Keratinocyte (primary cell): ENCODE measurements at regions not wholly inside any gene's neighbourhood (a gene's known extent, or its start where the extent isn't known, plus 50 kb on each side); places are given as distances from the start of the nearest gene placed in this dataset.

Source experiments
- DNase-seq: peaks from one replicate; pipeline ENCODE4 v3.0.0-alpha.2; 2011; ENCODE audit warnings: low read depth, missing footprints, low spot score
- FAIRE-seq: peaks from 2 replicates; lab custom pipeline; 2011; peaks lifted over from hg19 to GRCh38; lab: Jason Lieb, UNC
- H2AFZ ChIP-seq: 2 replicates; pipeline ENCODE4 v1.6.0; 2012; ENCODE audit warnings: low read length, control low read depth, inconsistent platforms; ENCODE audit not compliant: control insufficient read depth
- H3K27ac ChIP-seq: 2 replicates; pipeline ENCODE4 v1.5.1; 2011; ENCODE audit warnings: low read length; ENCODE audit not compliant: control insufficient read depth, insufficient read depth
- H3K27me3 ChIP-seq: 3 replicates; pipeline ENCODE4 v1.6.0; 2011; ENCODE audit warnings: low read length; ENCODE audit not compliant: control insufficient read depth, insufficient read depth; ENCODE audit errors: extremely low read depth
- H3K36me3 ChIP-seq, 2 experiments: 2 replicates in 1 of 2; 3 replicates in 1 of 2; pipeline ENCODE4 v1.5.1; 2011; ENCODE audit warnings: low read length in 2 of 2, mild to moderate bottlenecking in 1 of 2; ENCODE audit not compliant: control insufficient read depth in 2 of 2, insufficient read depth in 2 of 2; ENCODE audit errors: extremely low read depth in 1 of 2
- H3K4me1 ChIP-seq: 3 replicates; pipeline ENCODE4 v1.5.1; 2011; ENCODE audit warnings: low read length; ENCODE audit not compliant: control insufficient read depth, insufficient read depth; ENCODE audit errors: extremely low read depth
- H3K4me2 ChIP-seq: 3 replicates; pipeline ENCODE4 v1.6.0; 2011; ENCODE audit warnings: low read depth, low read length; ENCODE audit not compliant: control insufficient read depth, insufficient read depth; ENCODE audit errors: extremely low read depth
- H3K4me3 ChIP-seq, 3 experiments: fragments of 200-600 bp in 1 of 3; sonication (generic) in 1 of 3; 2 replicates in 2 of 3; 3 replicates in 1 of 3; pipeline ENCODE4 v1.5.1; 2011 to 2016; ENCODE audit warnings: low read length in 3 of 3, mild to moderate bottlenecking in 3 of 3, control low read depth in 2 of 3, inconsistent platforms in 1 of 3, low read depth in 1 of 3, mixed read lengths in 1 of 3, mixed run types in 1 of 3, moderate library complexity in 1 of 3; ENCODE audit not compliant: control insufficient read depth in 2 of 3, insufficient read depth in 2 of 3; ENCODE audit errors: extremely low read depth in 1 of 3
- H3K79me2 ChIP-seq: 2 replicates; pipeline ENCODE4 v1.6.0; 2012; ENCODE audit warnings: low read length; ENCODE audit not compliant: control insufficient read depth, insufficient read depth
- H3K9ac ChIP-seq: 3 replicates; pipeline ENCODE4 v1.6.0; 2011; ENCODE audit warnings: low read length; ENCODE audit not compliant: control insufficient read depth, insufficient read depth; ENCODE audit errors: extremely low read depth
- H3K9me1 ChIP-seq: 3 replicates; pipeline ENCODE4 v1.6.0; 2011; ENCODE audit warnings: low read length; ENCODE audit not compliant: control insufficient read depth, insufficient read depth; ENCODE audit errors: extremely low read depth
- H3K9me3 ChIP-seq: 2 replicates; pipeline ENCODE4 v1.5.1; 2012; ENCODE audit warnings: low read depth, low read length; ENCODE audit not compliant: control insufficient read depth
- H4K20me1 ChIP-seq: 3 replicates; pipeline ENCODE4 v1.6.0; 2011; ENCODE audit warnings: low read length; ENCODE audit not compliant: control insufficient read depth, insufficient read depth; ENCODE audit errors: extremely low read depth
- EZH2 ChIP-seq: IDR thresholded peaks from one replicate; pipeline ENCODE4 v1.6.1; 2012; ENCODE audit warnings: inconsistent platforms, mild to moderate bottlenecking, low read length, moderate library complexity
- dilution Hi-C: fragments of 300-500 bp; cut with MboI; formaldehyde crosslinking; loops from one replicate; pipeline ENCODE4 v1.7.0; 2020; ENCODE audit warnings: low sequenced_read_pairs; ENCODE audit not compliant: extremely low pct_ligation_motif_present
- TF ChIP-seq, protein P1 (sequence below), 3 experiments: IDR thresholded peaks in 1 of 3; conservative IDR thresholded peaks in 1 of 3; optimal IDR thresholded peaks in 1 of 3; 2 replicates in 2 of 3; 3 replicates in 1 of 3; pipeline versions ENCODE3 to v1.5.1; 2011; ENCODE audit warnings: low read length in 3 of 3, mild to moderate bottlenecking in 3 of 3, moderate library complexity in 2 of 3, control low read depth in 1 of 3, inconsistent platforms in 1 of 3; ENCODE audit not compliant: insufficient read depth in 2 of 3; ENCODE audit errors: extremely low read depth in 1 of 3

DNA sequence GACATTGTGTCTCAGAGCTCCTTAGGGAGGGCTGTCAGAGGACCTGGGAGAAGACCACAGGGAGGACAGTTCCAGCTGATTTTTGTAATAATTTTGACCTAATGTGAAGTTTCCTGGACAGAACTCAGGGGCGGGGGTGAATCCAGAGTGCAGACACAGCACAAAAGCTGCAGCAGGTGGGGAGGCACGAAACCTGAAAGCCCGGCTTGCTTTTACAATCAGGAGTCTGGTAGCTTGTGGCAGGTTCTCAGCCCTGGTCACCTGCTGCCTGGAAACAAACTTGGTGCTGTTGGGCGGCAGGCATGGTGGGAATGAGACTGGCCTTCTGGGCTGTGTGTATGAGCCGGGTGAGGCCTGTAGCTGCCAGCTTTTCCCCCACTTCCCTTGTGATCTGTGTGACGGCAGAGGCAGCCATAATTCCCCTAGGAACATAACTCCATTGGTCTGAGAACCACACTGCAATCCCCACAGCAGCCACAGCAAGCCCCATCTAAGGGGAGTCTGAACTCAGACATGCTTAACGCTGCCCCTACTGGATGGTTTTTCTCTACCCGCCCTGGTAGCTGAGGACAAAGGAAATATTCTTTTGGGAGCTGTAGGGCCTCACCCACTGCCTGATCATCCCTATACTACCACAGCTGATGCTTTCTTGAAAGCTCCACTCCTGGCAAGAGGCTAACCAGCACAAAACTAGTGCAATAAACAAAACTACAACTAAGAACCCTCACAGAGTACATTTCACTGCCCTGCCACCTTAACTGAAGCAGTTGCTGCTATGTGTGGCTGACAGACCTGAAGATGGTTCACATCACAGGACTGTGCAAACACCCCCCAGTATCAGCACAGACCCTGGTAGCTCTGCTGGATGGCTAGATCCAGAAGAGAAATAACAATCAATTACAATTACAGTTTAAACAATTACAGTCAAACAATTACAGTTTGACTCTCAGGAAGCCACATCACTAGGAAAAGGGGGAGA is 1055.1 kb upstream of the GJE1 start:
- H3K4me2 ChIP-seq, result no peak overlapping the region
- no peak overlapping the region for H3K9ac ChIP-seq
- FAIRE-seq, result no peak
- no peak for TF ChIP-seq EZH2
- TF ChIP-seq, protein P1, sequence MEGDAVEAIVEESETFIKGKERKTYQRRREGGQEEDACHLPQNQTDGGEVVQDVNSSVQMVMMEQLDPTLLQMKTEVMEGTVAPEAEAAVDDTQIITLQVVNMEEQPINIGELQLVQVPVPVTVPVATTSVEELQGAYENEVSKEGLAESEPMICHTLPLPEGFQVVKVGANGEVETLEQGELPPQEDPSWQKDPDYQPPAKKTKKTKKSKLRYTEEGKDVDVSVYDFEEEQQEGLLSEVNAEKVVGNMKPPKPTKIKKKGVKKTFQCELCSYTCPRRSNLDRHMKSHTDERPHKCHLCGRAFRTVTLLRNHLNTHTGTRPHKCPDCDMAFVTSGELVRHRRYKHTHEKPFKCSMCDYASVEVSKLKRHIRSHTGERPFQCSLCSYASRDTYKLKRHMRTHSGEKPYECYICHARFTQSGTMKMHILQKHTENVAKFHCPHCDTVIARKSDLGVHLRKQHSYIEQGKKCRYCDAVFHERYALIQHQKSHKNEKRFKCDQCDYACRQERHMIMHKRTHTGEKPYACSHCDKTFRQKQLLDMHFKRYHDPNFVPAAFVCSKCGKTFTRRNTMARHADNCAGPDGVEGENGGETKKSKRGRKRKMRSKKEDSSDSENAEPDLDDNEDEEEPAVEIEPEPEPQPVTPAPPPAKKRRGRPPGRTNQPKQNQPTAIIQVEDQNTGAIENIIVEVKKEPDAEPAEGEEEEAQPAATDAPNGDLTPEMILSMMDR (optimal IDR thresholded peaks at IDR 0.05 in 1 of 3, IDR thresholded peaks at IDR 0.05 in 1 of 3, conservative IDR thresholded peaks at IDR 0.05 in 1 of 3; ENCODE audit: extremely low read depth in 1 of 3, insufficient read depth in 2 of 3, low read length in 3 of 3), result peak; percentile 43 to 52 (median 47)
- no peak for DNase-seq
- no peaks in the 10 kb centered on the region for H4K20me1 ChIP-seq
- no peaks in the 10 kb centered on the region for H3K36me3 ChIP-seq
- H3K4me1 ChIP-seq, result no peaks in the 10 kb centered on the region
- H3K27ac ChIP-seq, result no peak overlapping the region
- H3K9me3 ChIP-seq, result no peaks in the 10 kb centered on the region
- dilution Hi-C loops, result no loop called here
- H3K27me3 ChIP-seq, result no peaks in the 10 kb centered on the region
- H2AFZ ChIP-seq, result no peak overlapping the region
- no peaks in the 10 kb centered on the region for H3K9me1 ChIP-seq
- no peaks in the 10 kb centered on the region for H3K79me2 ChIP-seq
- H3K4me3 ChIP-seq, result no peak overlapping the region

DNA sequence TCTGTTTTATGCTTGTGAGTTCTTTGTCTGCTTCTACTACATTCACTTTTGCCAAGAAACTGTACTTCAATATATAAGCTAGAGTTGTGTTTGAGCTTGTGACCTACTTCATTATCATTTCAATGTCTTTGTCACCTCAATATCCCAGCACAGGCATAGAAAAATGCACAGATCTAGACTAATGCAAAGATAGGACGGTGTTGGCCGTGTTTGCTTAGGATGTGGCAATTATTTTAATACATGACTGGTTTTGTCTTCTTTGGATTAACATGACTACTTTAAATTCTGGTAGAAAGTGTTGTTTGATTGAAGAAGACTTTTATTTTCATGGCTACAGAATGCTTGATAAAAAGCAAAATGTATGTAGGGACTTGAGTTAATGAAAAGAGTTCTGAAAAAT is 1075.0 kb upstream of the GJE1 start:
- H3K9me1 ChIP-seq, result no peaks in the 10 kb centered on the region
- no peak for DNase-seq
- no peaks in the 10 kb centered on the region for H3K79me2 ChIP-seq
- no peak overlapping the region for H2AFZ ChIP-seq
- FAIRE-seq, result no peak
- no peaks in the 10 kb centered on the region for H4K20me1 ChIP-seq
- no peaks in the 10 kb centered on the region for H3K27me3 ChIP-seq
- H3K9me3 ChIP-seq, result no peaks in the 10 kb centered on the region
- dilution Hi-C loops, result no loop called here
- no peaks in the 10 kb centered on the region for H3K36me3 ChIP-seq
- H3K4me3 ChIP-seq, result no peak overlapping the region
- no peak overlapping the region for H3K9ac ChIP-seq
- H3K4me1 ChIP-seq, result no peaks in the 10 kb centered on the region
- no peak overlapping the region for H3K27ac ChIP-seq
- no peak overlapping the region for H3K4me2 ChIP-seq
- TF ChIP-seq, protein P1 (optimal IDR thresholded peaks at IDR 0.05 in 1 of 3, IDR thresholded peaks at IDR 0.05 in 1 of 3, conservative IDR thresholded peaks at IDR 0.05 in 1 of 3; ENCODE audit: extremely low read depth in 1 of 3, insufficient read depth in 2 of 3, low read length in 3 of 3), result no peak
- no peak for TF ChIP-seq EZH2
